HEK293T (cell line): ENCODE measurements at regions not wholly inside any gene's neighbourhood (a gene's known extent, or its start where the extent isn't known, plus 50 kb on each side); places are given as distances from the start of the nearest gene placed in this dataset.

Experiments
- BHLHE40 ChIP-seq: fragments of 450-650 bp; IDR thresholded peaks from 2 replicates; pipeline ENCODE4 v1.6.1; 2016; ENCODE audit warnings: mild to moderate bottlenecking, moderate library complexity, borderline replicate concordance
- NFRKB ChIP-seq: fragments of 450-650 bp; IDR thresholded peaks from 2 replicates; pipeline ENCODE4 v1.6.1; 2016; ENCODE audit warnings: mild to moderate bottlenecking, moderate library complexity

DNA sequence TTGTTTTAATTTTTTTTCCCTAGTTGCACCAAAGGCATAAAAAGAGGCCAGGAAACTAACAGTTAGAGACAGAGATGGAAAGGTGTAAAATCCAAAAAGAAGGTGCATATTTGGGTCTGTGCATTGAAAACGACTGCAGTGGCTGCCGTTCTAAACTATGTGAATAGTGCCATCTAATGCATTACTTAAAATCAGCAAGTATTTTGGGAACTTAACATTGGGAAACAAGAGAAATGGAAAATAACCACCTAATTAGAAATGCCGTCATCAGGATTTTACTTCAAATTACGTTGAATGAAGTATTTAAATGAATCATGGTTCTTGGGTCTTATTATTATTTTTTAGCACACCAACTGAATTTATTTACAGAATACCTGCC, 189.5 kb upstream of the MIR17HG start:
- TF ChIP-seq NFRKB (no peak), BHLHE40 (no peak)
